Stimulated activated CD8-positive, alpha-beta memory T cell treated with anti-CD3 and anti-CD28 coated beads, Interleukin-12 subunit alpha, Interleukin-12 subunit beta, amount 100 ng/mL, for 4 hours (primary cell): ENCODE measurements at regions not wholly inside any gene's neighbourhood (a gene's known extent, or its start where the extent isn't known, plus 50 kb on each side); places are given as distances from the start of the nearest gene placed in this dataset.

Source experiments
- DNase-seq: peaks from one replicate; pipeline ENCODE4 v3.0.0-alpha.2; 2020; ENCODE audit warnings: low read depth

DNA sequence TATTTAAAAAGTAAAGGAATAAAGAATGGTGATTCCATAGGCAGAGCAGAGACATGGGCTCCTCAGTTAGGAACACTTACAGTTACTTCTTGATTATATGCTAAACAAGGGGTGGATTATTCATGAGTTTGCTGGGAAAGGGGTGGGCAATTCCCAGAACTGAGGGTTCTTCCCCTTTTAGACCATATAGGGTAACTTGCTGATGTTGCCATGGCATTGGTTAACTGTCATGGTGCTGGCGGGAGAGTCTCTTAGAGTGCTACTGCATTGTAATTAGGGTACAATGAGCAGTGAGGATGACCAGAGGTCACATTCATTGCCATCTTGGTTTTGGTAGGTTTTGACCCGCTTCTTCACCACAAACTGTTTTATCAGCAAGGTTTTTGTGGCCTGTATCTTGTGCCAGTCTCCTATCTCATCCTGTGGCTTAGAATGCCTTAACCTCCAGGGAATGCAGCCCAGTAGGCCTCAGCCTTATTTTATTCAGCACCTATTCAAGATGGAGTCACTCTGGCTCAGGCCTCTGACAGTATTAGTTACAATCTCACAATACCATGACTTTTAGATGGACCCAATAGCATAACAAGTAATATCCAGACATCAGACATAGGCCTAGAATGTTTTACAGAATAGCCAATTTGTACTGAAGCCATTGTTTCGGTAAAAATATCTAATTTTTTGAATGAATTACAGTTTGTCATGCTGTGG lies 106.8 kb downstream of the ZBTB18 start:
- no peak for DNase-seq

DNA sequence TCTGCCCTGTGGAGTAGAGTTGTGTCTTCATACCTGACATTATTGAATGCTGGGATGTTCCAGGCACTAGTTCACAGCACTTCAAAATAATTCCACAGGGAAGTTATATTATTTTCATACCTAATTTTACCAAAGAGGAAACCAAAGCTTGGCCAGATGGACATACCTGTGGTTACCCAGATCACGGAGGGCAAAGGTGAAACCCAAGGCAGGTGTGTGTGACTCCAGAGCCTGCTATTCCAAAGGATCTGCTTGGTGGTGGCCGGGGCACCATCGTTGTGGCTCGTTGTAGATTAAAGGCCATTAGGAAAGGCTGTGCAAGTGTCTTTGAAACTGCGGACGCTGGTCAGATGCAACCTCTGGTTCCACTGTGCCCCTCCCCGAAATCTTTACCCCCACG lies 108.6 kb downstream of the ZBTB18 start:
- no peak for DNase-seq

DNA sequence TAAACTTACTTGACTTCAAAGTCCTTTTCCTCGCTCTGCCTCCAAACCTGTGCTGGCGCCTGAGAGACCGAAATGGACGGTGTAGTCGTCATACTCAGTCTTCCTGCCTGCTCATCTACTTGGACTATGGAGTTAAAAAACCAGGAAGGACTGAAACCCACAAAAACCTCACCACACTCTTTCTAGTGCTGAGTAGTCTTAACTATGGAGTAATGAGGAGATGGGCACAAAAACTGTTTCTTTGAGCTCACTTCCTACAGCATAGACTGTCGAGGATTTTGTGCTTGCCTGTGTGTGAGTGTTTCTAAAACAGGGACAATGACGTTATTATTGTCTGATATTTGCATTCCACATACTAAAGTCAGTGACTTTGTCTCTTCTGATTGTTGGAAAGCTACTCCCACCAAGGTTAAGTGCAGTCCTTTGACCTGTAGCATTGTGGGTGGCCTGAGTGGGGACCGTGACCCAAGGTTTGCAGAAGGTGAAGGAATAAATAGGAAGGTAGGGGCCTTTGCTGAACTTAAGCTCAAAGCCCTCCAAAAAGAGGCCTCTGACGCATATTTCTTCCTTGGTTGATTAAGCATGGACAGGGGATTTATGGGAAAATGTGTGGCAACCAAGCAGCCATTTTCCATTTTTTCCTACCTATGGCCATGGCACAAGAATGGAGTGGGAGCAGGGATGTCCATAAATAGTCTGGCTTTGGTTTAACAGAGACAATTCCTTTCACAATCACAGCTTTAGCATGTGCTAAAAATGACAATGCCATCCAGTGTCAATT lies 109.6 kb downstream of the ZBTB18 start:
- no peak for DNase-seq

DNA sequence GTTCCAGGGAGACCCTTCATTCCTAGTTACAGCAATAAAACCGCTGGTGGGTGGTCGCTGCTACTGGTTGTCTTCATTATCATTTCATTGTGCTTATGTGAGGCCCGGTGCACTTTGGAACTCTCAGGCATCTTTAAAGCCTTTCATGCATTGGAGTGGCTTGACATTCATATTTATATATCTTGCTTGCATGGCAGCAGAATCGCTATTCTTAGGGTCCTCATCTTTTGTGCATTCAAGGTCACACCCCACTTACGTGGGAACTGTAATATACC lies 110.1 kb downstream of the ZBTB18 start:
- DNase-seq, result no peak

DNA sequence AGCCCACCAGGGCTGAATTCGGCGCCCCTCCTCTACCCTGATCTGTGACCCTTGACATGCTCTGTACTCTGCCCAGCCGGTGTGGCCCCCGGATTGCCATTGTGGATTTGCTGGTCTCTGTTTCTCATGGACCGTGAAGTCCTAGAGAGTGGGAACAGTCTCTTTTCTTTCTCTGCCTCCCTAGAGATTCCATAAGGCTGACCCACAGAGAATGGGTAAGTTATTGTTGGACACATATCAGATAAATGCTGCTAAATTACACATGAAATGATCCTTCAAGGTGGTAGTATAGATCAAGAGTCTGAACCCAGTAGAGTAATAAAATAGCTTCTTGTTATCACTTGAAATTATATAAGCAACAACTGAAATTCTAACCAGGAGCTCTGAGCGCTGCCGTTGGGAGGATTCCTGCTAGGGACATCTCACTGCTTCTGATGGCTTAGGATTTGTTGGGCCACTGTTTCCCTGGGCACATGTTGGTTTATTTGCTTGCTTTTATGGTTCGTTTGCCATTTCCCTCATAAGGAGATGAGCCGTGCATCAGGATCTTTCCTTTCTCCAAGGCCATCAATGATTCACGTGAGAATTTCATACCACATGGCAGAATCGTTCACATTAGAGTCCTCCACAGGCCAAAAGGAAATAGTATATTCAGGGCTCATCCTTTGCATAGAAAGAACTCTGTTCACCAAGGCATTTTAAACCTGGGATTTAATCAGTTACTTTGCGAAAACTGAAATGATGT lies 111.9 kb downstream of the ZBTB18 start:
- DNase-seq, result no peak

DNA sequence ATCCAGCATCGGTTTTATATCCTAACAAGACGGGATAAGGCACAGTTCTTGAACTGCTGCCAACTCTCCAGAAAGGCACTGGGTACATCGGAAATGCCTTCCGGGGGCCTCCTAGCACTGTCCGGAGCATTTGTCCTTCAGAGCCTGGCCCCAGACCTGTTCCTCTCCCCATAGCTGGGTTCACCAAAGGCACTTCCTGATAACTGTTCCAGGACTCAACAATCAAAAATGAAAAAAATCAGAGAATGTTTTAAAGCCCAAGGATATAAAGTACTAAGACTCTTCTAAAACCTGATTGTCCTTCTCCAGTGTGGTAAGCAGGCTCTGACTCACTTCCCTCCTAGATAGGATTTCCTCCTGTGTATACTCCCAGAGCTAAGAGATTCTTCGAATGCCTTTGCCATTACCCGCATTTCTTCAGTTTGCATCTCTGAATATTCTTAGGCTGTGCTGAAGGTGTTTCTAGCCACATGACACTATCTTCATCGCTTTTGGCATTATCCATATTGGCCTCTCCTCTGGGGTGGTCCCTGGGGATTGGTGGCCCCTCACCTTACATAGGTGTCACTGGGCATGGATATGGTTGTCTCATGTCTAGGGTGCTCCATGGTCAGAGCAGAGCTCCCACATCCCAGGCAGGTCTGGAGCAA lies 112.9 kb downstream of the ZBTB18 start:
- no peak for DNase-seq

DNA sequence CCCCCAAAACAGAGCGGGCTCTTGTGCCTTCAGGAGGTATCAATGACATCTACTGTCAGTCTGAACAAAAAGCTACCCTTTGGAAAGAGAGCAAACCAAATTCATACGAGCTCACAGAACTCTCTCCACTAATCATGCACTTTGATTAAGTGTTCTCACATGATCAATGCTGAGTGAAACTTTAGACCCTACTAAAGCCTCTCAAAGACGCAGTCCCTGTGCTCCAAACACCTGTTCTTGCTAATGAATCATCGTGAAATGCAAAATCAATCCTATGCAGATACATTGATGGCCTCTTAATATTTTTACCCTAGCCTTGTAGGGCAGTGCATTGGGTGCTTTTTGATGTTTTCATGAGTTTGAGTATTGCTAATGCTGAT lies 113.4 kb downstream of the ZBTB18 start:
- DNase-seq, result no peak

DNA sequence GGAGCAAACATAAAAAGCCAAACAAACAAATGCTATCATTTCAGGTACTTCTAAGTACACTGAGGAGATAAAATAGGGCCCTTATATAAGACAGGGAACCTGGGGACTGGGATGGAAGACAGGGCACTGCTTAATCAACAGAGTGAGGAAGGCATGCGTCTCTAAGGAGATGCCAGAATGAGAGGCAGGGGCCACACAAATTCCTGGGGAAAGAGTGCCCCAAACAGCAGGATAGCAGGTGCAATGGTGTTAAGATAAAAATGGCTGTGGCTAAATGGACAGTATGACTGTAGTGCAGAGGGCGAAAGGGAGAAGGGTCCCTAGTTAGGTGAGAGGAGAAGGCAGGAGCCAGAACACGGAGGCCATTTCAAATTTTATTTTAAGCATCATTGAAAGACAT lies 113.9 kb downstream of the ZBTB18 start:
- no peak for DNase-seq

DNA sequence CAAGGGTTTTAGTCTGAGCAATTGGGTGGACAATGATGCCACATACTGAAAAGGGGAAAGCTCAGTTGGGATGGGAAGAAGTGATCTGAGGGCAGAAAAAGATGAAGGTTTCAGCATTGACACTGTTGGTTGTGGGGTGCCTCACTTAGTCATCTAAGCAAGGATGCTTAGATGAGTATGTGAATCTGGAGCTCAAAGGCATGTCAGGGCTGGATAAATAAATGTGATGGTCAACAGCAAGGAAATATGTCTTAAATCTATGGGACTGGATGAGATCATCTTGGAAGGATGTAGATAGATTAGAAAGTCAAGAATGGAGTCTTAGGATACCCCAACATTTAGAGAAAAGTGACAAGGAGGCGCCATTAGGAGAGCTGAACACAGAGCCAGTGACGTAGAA lies 114.6 kb downstream of the ZBTB18 start:
- no peak for DNase-seq

DNA sequence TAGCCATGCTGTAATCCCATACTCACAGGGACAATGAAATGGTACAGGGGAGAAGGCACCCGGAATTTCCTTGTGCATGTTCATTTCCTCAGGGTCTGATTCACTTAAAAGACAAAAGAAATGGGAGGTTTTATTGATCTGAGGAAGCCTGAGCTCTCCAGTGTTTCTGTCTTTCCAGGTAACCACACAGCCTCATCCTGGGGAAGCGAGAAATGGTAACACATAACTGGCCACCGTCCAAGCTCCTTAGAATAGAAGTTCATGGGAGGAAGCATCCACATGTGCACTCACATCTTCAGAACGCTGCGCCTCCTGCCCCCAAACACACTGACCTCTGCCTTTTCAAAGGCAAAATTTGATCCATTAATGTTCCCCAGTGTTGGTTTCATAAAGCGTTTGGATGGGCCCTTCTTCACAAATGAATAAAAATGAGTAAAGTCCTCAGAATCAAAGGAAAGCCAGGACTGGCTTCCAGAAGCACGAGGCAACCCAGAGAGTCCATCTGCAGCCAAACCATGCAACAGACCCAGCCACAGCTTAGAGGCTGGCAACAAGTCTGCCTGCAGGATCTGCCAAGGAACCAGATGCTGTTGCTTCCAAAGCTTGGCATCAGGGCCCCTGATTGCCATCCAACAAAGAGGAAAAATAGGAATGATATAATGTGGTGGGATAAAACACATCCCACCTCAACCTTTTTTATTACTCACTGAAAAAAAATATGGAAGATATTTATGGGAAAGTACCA lies 120.3 kb downstream of the ZBTB18 start:
- no peak for DNase-seq

DNA sequence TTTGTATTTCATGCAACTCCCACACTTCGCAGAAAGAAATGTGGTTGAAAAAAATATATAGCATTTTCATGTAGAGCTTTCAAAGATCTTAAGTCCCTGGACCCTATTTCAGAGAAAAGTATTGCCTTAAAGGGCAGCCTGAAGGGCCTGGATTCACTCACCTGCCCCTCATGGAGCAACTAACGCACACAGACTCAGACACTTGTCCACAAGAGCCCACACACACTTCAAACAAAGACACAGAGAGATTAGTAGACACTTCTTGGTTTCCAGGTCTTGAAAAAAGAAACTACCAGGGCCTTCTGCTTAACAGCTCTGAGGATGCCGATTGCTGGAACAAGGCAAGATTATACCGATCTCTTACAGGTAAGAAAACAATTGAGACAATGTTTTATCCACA lies 122.2 kb downstream of the ZBTB18 start:
- DNase-seq, result no peak

DNA sequence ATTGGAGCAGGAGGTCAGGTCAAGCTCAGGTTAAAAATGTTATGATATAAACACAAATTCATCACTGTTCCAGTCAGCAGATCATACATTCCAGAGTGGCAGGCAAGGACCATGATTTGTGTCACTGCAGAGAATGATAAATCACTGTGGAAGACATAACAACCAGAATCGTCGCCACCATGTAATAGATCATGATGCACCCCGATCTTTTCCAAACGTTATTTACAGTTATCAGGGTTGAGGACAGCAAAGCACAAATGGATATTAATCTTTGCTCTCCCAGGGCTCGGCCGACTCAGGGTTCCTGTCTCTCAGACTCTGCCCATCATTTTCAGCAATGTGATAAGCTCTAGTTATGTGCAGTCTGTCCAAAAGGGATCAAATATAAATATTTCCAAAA lies 122.7 kb downstream of the ZBTB18 start:
- no peak for DNase-seq

DNA sequence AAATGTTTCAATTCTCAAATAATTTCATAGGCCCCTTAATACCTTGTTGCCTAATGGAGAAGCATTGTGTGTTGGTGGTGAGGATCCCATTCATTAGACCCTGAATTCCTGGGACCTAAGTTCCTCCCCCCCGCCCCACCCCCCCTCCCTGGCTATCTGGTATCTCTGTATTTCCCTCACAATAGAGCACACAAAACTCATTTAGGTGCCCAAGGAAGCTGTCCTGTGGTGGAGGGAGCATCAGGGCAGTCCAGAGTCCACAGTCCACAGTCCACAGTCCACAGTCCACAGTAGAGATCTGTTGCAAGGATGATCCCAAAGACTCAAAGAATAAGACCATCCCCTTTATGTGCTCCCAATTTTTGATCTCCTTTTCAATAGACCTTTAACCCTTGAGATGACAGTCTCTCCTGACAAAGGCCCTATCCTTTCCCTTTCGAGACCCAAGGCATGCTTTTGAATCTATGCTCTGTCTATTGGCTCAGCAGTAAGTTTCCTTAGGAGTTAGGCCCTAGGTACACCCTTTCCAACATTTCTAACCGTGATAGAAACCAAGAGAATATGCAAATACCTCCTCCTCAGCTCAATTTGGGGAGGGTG lies 123.9 kb downstream of the ZBTB18 start:
- no peak for DNase-seq

DNA sequence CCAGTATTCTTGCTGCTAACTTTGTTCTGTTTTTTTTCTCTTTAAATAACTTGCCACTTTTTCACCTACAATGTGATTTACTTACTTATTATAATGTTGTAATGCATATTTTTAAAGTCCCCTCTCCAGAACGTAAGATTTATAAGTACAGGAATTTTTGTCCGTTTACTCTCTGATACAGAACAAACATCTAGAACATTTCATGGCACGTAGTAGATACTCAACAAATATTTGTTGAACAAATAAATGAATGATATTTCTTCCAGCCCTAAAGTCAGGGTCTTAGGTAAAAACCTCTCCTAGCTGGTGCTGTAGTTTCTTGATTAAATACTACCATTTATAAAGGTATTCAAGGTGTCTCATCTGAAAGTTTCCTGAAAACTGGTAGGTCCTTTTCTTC lies 125.1 kb downstream of the ZBTB18 start:
- DNase-seq, result no peak

DNA sequence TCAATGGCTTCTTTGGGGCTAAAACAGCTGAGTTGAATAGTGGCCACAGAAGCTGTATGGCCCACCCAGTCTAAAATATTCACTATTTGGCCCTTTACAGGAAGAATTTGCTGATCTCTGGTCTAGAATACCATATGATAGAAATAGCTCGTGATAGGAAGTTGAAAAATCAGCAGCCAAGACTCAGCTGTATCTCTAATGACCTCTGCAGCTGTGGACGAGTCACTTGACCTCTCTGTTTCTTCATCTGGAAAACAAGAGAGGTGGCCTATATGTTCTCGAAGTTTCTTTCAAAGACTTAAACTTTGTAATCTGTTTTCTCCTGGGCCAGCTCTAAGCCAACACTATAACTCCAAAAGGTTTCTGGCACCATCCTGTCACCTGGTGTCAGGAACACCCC lies 129.2 kb downstream of the ZBTB18 start:
- no peak for DNase-seq

DNA sequence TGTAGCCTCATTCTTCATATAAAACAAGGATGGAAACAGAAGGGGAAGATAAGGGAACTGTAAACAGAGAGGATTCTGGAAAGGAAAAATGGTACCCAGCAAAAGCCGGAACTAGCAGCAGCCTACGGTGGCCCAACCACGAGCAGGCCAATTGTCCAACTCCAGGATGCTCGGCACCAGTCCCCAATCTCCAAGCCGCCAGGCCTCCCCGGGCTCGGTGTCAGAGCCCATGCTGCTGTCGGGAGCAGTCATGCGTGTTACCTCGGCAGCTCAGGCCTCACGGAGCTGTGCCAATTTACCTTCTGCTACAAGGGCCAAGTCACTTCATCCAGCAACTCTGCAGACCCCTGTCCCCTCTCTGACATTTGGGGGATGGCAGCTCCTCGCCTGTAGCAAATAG lies 130.8 kb downstream of the ZBTB18 start:
- DNase-seq, result no peak

DNA sequence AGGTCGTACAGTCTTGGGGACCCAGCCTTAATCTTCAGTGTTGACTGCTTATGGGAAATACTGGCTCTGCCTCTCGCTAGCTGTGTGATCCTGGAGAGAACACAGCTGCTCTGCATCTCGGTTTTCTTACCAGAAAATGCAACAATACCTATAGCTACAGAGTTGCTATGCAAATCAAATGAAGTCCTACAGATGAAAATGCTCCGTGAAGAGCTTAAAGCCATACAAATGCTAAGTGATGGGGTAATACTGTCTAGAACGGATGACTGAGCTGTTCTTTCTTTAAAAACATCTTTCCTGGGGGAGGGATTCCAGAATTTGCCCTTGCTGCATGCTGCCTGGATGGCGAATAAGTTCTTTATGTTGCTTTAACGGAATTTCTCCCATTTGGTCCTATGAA lies 132.0 kb downstream of the ZBTB18 start:
- no peak for DNase-seq

DNA sequence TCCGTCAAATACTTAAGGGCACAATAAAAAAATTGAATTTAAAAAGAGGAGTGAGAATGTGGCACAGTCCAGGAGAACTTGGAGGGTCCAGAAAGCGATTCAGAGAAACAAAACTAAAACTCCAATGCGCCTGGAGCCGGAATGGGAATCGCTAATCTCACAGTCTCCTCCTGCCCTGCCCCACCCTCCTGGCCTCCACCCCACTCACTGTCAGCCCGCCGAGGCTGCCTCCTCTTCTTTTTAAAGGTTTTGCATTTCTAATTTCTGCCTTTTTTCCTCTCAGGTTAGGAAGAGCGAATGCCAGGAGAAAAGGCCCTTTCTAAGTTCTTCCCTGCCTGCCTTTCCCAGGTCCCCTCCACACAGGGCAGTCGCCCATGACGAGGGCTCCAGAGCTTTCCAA lies 135.3 kb downstream of the ZBTB18 start:
- DNase-seq, result no peak

DNA sequence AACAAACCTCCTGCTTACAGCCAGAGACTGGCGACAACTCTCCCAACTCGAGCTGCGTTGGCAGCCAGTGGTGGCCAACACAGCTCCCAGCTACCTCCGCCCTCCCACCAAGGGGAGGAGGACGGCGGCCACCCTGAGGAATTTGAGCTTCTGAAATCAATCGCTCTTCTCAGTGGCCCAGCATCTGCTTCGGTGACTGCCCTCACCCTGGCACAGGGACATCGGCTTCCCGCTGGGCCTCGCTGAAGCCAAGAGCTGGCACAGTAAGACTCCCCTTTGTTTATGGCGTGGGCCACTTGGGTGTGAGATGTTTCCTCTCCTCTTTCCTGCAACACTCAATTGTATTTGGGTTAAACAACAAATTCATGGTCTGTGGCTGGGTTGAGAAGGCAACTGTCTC lies 136.2 kb downstream of the ZBTB18 start:
- DNase-seq, result no peak

DNA sequence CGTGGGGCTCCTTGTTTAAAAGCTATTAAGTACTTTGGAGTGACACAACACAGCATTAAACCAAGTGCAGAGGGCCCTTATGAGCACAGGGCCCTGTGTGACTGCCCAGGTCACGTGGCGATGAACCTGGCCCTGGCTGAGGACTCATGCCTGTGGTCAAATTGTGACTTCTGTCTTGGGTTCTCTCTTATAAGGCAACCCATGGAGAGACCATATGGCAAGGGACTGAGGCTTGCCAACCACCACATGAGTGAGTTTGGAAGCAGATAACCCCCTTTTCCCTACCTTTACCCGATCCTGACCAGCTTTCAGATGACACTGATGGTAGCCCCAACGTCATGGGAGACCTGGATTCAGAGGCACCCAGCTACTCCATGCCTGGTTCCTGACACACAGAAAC lies 140.5 kb downstream of the ZBTB18 start:
- no peak for DNase-seq

DNA sequence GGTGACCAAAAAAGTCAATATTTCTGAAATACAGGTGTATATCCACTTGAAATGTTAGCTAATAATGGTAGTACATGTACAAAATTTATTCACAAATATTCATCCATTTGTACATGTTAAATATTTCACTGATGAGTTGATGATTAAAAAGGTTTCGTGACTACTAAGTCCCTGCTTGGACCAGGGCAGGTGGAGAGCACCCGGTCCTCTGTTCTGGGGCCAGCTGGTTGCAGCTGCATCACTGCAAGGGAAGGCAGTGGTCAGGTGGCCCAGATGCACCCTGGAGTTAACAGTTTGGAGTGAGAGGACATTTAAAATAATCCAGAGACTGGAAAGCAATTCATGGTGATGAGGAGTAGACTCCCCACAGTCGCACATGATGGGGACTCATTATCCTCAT lies 141.2 kb downstream of the ZBTB18 start:
- no peak for DNase-seq
